DND-41 (cell line): ENCODE measurements at regions not wholly inside any gene's neighbourhood (a gene's known extent, or its start where the extent isn't known, plus 50 kb on each side); places are given as distances from the start of the nearest gene placed in this dataset.

Experiments used
- ATAC-seq: fragments of 200-7000 bp; cut with Tn5 transposase; 3 replicates; pipeline ENCODE4 v1.9.1; 2021; ENCODE audit warnings: low read depth; ENCODE audit not compliant: insufficient read depth
- DNase-seq: peaks from one replicate; pipeline ENCODE4 v3.0.0-alpha.2; 2020
- H2AFZ ChIP-seq: 2 replicates; pipeline ENCODE4 v1.6.0; 2012; ENCODE audit warnings: low read depth, low read length
- H3K27ac ChIP-seq: 2 replicates; pipeline ENCODE4 v1.5.1; 2012; ENCODE audit warnings: low read length, inconsistent platforms
- H3K27me3 ChIP-seq: fragments of 200-600 bp; sonication (generic); 2 replicates; pipeline ENCODE4 v1.6.0; 2012; ENCODE audit warnings: low read length, mild to moderate bottlenecking, inconsistent platforms; ENCODE audit not compliant: insufficient read depth, poor library complexity
- H3K36me3 ChIP-seq: 2 replicates; pipeline ENCODE4 v1.5.1; 2012; ENCODE audit warnings: low read length, inconsistent platforms; ENCODE audit not compliant: insufficient read depth
- H3K4me1 ChIP-seq: 2 replicates; pipeline ENCODE4 v1.5.1; 2012; ENCODE audit warnings: mild to moderate bottlenecking, low read length; ENCODE audit not compliant: insufficient read depth
- H3K4me2 ChIP-seq: 2 replicates; pipeline ENCODE4 v1.6.0; 2012; ENCODE audit warnings: mild to moderate bottlenecking, moderate library complexity, low read length, inconsistent platforms; ENCODE audit not compliant: insufficient read depth
- H3K4me3 ChIP-seq, 2 experiments: fragments of 200-600 bp in 1 of 2; shearing (Covaris generic) in 1 of 2; 2 replicates each; pipeline ENCODE4 v1.5.1; 2012 to 2016; ENCODE audit warnings: inconsistent platforms in 2 of 2, low read length in 2 of 2, mild to moderate bottlenecking in 2 of 2, low read depth in 1 of 2, moderate library complexity in 1 of 2
- H3K79me2 ChIP-seq: 2 replicates; pipeline ENCODE4 v1.6.0; 2012; ENCODE audit warnings: low read length, inconsistent platforms; ENCODE audit not compliant: insufficient read depth
- H3K9ac ChIP-seq: 2 replicates; pipeline ENCODE4 v1.6.0; 2012; ENCODE audit warnings: low read depth, mild to moderate bottlenecking, inconsistent platforms, low read length, moderate library complexity
- H3K9me3 ChIP-seq: 2 replicates; pipeline ENCODE4 v1.5.1; 2012; ENCODE audit warnings: low read length, moderate library complexity, mild to moderate bottlenecking, inconsistent platforms; ENCODE audit not compliant: insufficient read depth, severe bottlenecking
- H4K20me1 ChIP-seq: 2 replicates; pipeline ENCODE4 v1.6.0; 2012; ENCODE audit warnings: low read length; ENCODE audit not compliant: insufficient read depth
- CTCF ChIP-seq: IDR thresholded peaks from 2 replicates; pipeline ENCODE4 v1.5.1; 2012; ENCODE audit warnings: borderline replicate concordance, low read length, moderate library complexity, mild to moderate bottlenecking; ENCODE audit not compliant: poor library complexity, severe bottlenecking; ENCODE audit errors: extremely low read depth
- EZH2 ChIP-seq: IDR thresholded peaks from 3 replicates; pipeline ENCODE4 v1.6.1; 2012; ENCODE audit warnings: borderline replicate concordance, low read depth, mild to moderate bottlenecking, moderate library complexity, low read length, inconsistent platforms; ENCODE audit not compliant: severe bottlenecking

- no peak for ATAC-seq
- Histone ChIP-seq H3K27me3 (no peaks in the 10 kb centered on the region), H3K4me2 (no peak overlapping the region), H2AFZ (no peak overlapping the region), H3K4me1 (no peaks in the 10 kb centered on the region), H3K9ac (no peak overlapping the region), H3K4me3 (no peak overlapping the region), H3K27ac (no peak overlapping the region), H3K9me3 (no peaks in the 10 kb centered on the region), H4K20me1 (no peaks in the 10 kb centered on the region), H3K79me2 (no peaks in the 10 kb centered on the region), H3K36me3 (no peaks in the 10 kb centered on the region)
- no peak for DNase-seq
- TF ChIP-seq EZH2 (no peak), CTCF (no peak)
Observed at GRCh38 chr13:90675129-90675528, 672.4 kb upstream of the MIR17HG start.

- Histone ChIP-seq H4K20me1 (no peaks in the 10 kb centered on the region), H3K27me3 (no peaks in the 10 kb centered on the region), H3K79me2 (no peaks in the 10 kb centered on the region), H3K9ac (no peak overlapping the region), H3K4me2 (no peak overlapping the region), H3K27ac (no peak overlapping the region), H2AFZ (no peak overlapping the region), H3K9me3 (no peaks in the 10 kb centered on the region), H3K4me3 (no peak overlapping the region), H3K36me3 (no peaks in the 10 kb centered on the region), H3K4me1 (no peaks in the 10 kb centered on the region)
- ATAC-seq (no peak), DNase-seq (no peak)
- no peak for TF ChIP-seq EZH2
- no peak for TF ChIP-seq CTCF
Observed at GRCh38 chr13:90680826-90681225, 666.7 kb upstream of the MIR17HG start.

- ATAC-seq (no peak), DNase-seq (no peak)
- no peak overlapping the region for H3K4me3 ChIP-seq
- H3K79me2 ChIP-seq, result no peaks in the 10 kb centered on the region
- H4K20me1 ChIP-seq, result no peaks in the 10 kb centered on the region
- H3K27ac ChIP-seq, result no peak overlapping the region
- no peaks in the 10 kb centered on the region for H3K9me3 ChIP-seq
- H3K4me2 ChIP-seq, result no peak overlapping the region
- TF ChIP-seq CTCF (no peak), EZH2 (no peak)
- no peak overlapping the region for H2AFZ ChIP-seq
- no peaks in the 10 kb centered on the region for H3K36me3 ChIP-seq
- H3K4me1 ChIP-seq, result no peaks in the 10 kb centered on the region
- no peak overlapping the region for H3K9ac ChIP-seq
- H3K27me3 ChIP-seq, result no peaks in the 10 kb centered on the region
Observed at GRCh38 chr13:90683711-90684131, 663.8 kb upstream of the MIR17HG start.

- no peak for DNase-seq
- Histone ChIP-seq H3K4me2 (no peak overlapping the region), H3K36me3 (no peaks in the 10 kb centered on the region), H3K79me2 (no peaks in the 10 kb centered on the region), H2AFZ (no peak overlapping the region), H3K9me3 (no peaks in the 10 kb centered on the region), H4K20me1 (no peaks in the 10 kb centered on the region), H3K9ac (no peak overlapping the region), H3K4me1 (no peaks in the 10 kb centered on the region), H3K4me3 (no peak overlapping the region), H3K27me3 (no peaks in the 10 kb centered on the region), H3K27ac (no peak overlapping the region)
- TF ChIP-seq EZH2 (no peak), CTCF (no peak)
- no peak for ATAC-seq
Observed at GRCh38 chr13:90686442-90686841, 661.0 kb upstream of the MIR17HG start.
